ENCODE measurements at regions not wholly inside any gene's neighbourhood (a gene's known extent, or its start where the extent isn't known, plus 50 kb on each side); places are given as distances from the start of the nearest gene placed in this dataset.
A peak's percentile ranks its signal among the peaks of the same experiment; 100 is the strongest.

GRCh38 chr10:21184216-21184615 lies 287.1 kb upstream of the NEBL start:
- H3K27me3 ChIP-seq (ENCODE audit: control insufficient read depth, insufficient read depth, low read length), result no peaks in the 10 kb centered on the region
- H3K4me3 ChIP-seq (ENCODE audit: low read depth, low read length), result no peak overlapping the region
- DNase-seq (ENCODE audit: low read depth) (peak; percentile 70), FAIRE-seq (no peak)
- TF ChIP-seq, protein P1, sequence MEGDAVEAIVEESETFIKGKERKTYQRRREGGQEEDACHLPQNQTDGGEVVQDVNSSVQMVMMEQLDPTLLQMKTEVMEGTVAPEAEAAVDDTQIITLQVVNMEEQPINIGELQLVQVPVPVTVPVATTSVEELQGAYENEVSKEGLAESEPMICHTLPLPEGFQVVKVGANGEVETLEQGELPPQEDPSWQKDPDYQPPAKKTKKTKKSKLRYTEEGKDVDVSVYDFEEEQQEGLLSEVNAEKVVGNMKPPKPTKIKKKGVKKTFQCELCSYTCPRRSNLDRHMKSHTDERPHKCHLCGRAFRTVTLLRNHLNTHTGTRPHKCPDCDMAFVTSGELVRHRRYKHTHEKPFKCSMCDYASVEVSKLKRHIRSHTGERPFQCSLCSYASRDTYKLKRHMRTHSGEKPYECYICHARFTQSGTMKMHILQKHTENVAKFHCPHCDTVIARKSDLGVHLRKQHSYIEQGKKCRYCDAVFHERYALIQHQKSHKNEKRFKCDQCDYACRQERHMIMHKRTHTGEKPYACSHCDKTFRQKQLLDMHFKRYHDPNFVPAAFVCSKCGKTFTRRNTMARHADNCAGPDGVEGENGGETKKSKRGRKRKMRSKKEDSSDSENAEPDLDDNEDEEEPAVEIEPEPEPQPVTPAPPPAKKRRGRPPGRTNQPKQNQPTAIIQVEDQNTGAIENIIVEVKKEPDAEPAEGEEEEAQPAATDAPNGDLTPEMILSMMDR (IDR thresholded peaks at IDR 0.05; ENCODE audit: insufficient read depth, low read length, severe bottlenecking), result no peak
- no peaks in the 10 kb centered on the region for H3K36me3 ChIP-seq (ENCODE audit: control insufficient read depth, insufficient read depth, low read length)

- no peak for FAIRE-seq
- DNase-seq (ENCODE audit: low read depth), result no peak
These were observed 285.9 kb upstream of the NEBL start for GRCh38 chr10:21183025-21183424.

GRCh38 chr10:21181451-21181850 lies 284.3 kb upstream of the NEBL start:
- FAIRE-seq, result no peak

More at GRCh38 chr10:21183025-21183424, 285.9 kb upstream of the NEBL start:
- no peaks in the 10 kb centered on the region for H3K27me3 ChIP-seq (ENCODE audit: control insufficient read depth, insufficient read depth, low read length)
- TF ChIP-seq, protein P1 (IDR thresholded peaks at IDR 0.05; ENCODE audit: insufficient read depth, low read length, severe bottlenecking), result no peak
- H3K36me3 ChIP-seq (ENCODE audit: control insufficient read depth, insufficient read depth, low read length), result no peaks in the 10 kb centered on the region
- H3K4me3 ChIP-seq (ENCODE audit: low read depth, low read length), result no peak overlapping the region

DNA sequence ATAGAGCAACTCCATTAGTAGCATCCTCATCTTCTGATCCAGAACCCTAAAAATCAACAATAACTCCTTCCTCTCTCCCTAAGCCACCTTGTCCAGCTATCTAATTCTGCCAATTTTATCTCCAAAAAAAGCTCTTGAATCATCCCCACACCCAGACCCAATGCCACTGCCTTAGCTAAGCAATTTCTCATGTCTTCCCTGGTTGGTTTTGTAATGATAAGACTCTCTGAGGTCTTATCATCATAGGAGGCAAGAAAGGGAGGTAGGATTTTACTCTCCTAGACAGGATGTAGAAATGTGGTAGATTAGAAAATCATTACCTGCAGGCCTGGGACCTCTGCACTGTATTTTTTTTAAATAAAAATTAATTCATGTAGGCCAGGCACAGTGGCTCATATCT lies 283.5 kb upstream of the NEBL start:
- TF ChIP-seq, protein P1 (IDR thresholded peaks at IDR 0.05; ENCODE audit: insufficient read depth, low read length, severe bottlenecking), result no peak
- DNase-seq (ENCODE audit: low read depth) (no peak), FAIRE-seq (no peak)

More at GRCh38 chr10:21181451-21181850, 284.3 kb upstream of the NEBL start:
- no peaks in the 10 kb centered on the region for H3K27me3 ChIP-seq (ENCODE audit: control insufficient read depth, insufficient read depth, low read length)
- no peaks in the 10 kb centered on the region for H3K36me3 ChIP-seq (ENCODE audit: control insufficient read depth, insufficient read depth, low read length)
- no peak for DNase-seq (ENCODE audit: low read depth)
- no peak overlapping the region for H3K4me3 ChIP-seq (ENCODE audit: low read depth, low read length)
- TF ChIP-seq, protein P1 (IDR thresholded peaks at IDR 0.05; ENCODE audit: insufficient read depth, low read length, severe bottlenecking), result no peak

DNA sequence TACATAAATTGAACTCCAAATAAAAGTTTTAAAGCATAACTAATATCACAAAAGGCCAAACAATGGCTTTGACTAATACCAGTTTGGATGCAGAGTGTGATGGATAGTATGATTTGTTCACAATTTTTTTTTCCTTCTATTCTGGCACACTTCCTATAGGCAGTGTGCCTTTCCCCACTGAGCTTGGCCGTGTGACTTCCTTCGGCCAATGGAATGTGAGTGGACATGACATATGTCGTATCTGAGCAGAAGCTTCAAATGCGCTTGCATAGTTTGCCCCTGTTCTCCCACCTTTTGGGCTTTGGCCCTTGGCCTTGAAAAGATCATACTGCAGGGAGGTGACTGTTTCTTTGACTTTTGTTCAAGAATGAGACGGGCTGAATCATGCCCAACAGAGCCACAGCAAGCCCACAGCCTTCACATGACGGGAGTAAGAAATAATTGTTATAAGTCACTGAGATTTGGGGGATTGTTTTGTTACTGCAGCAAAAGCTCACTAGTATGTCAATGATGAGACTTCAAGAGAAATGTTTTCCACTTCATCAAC lies 279.9 kb upstream of the NEBL start:
- TF ChIP-seq, protein P1 (IDR thresholded peaks at IDR 0.05; ENCODE audit: insufficient read depth, low read length, severe bottlenecking), result no peak
- Histone ChIP-seq H3K27me3 (ENCODE audit: control insufficient read depth, insufficient read depth, low read length) (no peaks in the 10 kb centered on the region), H3K4me3 (ENCODE audit: low read depth, low read length) (no peak overlapping the region), H3K36me3 (ENCODE audit: control insufficient read depth, insufficient read depth, low read length) (peaks cover 1% of the 10 kb centered on the region)
- DNase-seq (ENCODE audit: low read depth), result peak; percentile 56
- FAIRE-seq, result no peak

More for the DNA sequence above, 283.5 kb upstream of the NEBL start:
- Histone ChIP-seq H3K4me3 (ENCODE audit: low read depth, low read length) (no peak overlapping the region), H3K27me3 (ENCODE audit: control insufficient read depth, insufficient read depth, low read length) (no peaks in the 10 kb centered on the region), H3K36me3 (ENCODE audit: control insufficient read depth, insufficient read depth, low read length) (no peaks in the 10 kb centered on the region)

DNA sequence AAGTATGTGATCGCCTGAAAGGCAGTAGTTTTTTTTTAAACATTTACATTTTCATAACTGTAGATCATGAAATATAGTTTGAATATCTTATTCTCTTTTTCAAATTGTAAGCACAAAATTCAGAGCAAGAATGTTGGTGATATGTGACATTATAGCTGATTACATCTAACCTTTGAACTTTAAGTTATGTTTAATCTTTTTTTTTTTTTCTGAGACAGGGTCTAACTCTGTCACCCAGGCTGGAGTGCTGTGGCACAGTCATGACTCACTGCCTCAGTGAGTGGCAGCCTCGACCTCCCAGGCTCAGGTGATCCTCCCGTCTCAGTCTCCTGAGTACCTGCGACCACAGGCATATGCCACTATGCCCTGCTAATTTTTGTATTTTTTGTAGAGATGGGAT lies 278.7 kb upstream of the NEBL start:
- H3K27me3 ChIP-seq (ENCODE audit: control insufficient read depth, insufficient read depth, low read length), result no peaks in the 10 kb centered on the region
- no peak overlapping the region for H3K4me3 ChIP-seq (ENCODE audit: low read depth, low read length)
- DNase-seq (ENCODE audit: low read depth), result no peak
- H3K36me3 ChIP-seq (ENCODE audit: control insufficient read depth, insufficient read depth, low read length), result peaks cover 4% of the 10 kb centered on the region
- FAIRE-seq, result no peak
- TF ChIP-seq, protein P1 (IDR thresholded peaks at IDR 0.05; ENCODE audit: insufficient read depth, low read length, severe bottlenecking), result no peak

All from bronchial epithelial cell (primary cell).